KMS-11 (cell line): ENCODE measurements at regions not wholly inside any gene's neighbourhood (a gene's known extent, or its start where the extent isn't known, plus 50 kb on each side); places are given as distances from the start of the nearest gene placed in this dataset.

ENCODE experiments used
- H2AFZ ChIP-seq: fragments of 200-600 bp; sonication (generic); 2 replicates; pipeline ENCODE4 v1.6.1; 2016; ENCODE audit warnings: antibody characterized with exemption, mixed run types, low read depth
- H3K27ac ChIP-seq: fragments of 200-600 bp; sonication (generic); 2 replicates; pipeline ENCODE4 v1.6.1; 2016; ENCODE audit warnings: mild to moderate bottlenecking, mixed run types
- H3K27me3 ChIP-seq: fragments of 200-600 bp; sonication (generic); 2 replicates; pipeline ENCODE4 v1.6.1; 2017; ENCODE audit warnings: mild to moderate bottlenecking, low read depth, mixed run types, moderate library complexity; ENCODE audit not compliant: insufficient read depth
- H3K36me3 ChIP-seq: fragments of 200-600 bp; sonication (generic); 2 replicates; pipeline ENCODE4 v1.6.1; 2017; ENCODE audit warnings: mild to moderate bottlenecking, mixed run types; ENCODE audit not compliant: insufficient read depth
- H3K4me1 ChIP-seq: fragments of 200-600 bp; sonication (generic); 2 replicates; pipeline ENCODE4 v1.6.1; 2016; ENCODE audit warnings: mild to moderate bottlenecking, low read depth, mixed run types; ENCODE audit not compliant: poor library complexity, severe bottlenecking
- H3K4me2 ChIP-seq: fragments of 200-600 bp; sonication (generic); 2 replicates; pipeline ENCODE4 v1.7.0; 2016; ENCODE audit warnings: mild to moderate bottlenecking, mixed run types
- H3K4me3 ChIP-seq: fragments of 200-600 bp; sonication (generic); IDR thresholded peaks from 2 replicates; pipeline ENCODE4 v1.6.1; 2017; ENCODE audit warnings: low read depth, low read length, mixed read lengths; ENCODE audit not compliant: insufficient read depth
- H3K79me2 ChIP-seq: fragments of 200-600 bp; sonication (generic); 2 replicates; pipeline ENCODE4 v1.6.1; 2016; ENCODE audit warnings: low read depth, mixed run types; ENCODE audit not compliant: insufficient read depth
- H3K9ac ChIP-seq: fragments of 200-600 bp; sonication (generic); 2 replicates; pipeline ENCODE4 v1.6.1; 2016; ENCODE audit warnings: mild to moderate bottlenecking, mixed run types
- H4K20me1 ChIP-seq: fragments of 200-600 bp; sonication (generic); 2 replicates; pipeline ENCODE4 v1.6.1; 2016; ENCODE audit warnings: mild to moderate bottlenecking, mixed run types; ENCODE audit not compliant: insufficient read depth
- TF ChIP-seq, protein P1 (sequence below): fragments of 200-600 bp; sonication (generic); conservative IDR thresholded peaks from 2 replicates; pipeline ENCODE4 v1.6.1; 2017; ENCODE audit warnings: low read depth, mild to moderate bottlenecking, antibody characterized with exemption, low read length, moderate library complexity, mixed read lengths

DNA sequence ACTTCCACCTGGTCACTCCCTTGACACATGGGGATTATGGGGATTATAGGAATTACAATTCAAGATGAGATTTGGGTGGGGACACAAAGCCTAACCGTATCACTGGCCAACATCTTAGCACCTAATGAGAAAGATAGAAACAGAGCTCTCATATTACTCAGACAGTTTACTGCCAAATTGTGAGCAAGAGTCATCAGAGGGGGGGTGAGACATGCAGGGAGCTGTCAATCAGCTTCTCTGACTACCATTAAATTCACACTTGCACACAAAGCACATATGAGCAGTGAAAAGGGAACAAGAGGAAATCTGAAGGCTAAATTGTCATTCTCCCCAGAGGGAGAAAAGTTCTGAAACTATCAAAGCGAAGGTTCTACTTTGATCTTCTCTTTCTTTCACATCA, 78.1 kb upstream of the GRIN2B start:
- Histone ChIP-seq H3K4me1 (no peaks in the 10 kb centered on the region), H4K20me1 (no peaks in the 10 kb centered on the region), H3K9ac (no peak overlapping the region), H3K4me2 (no peak overlapping the region), H2AFZ (no peak overlapping the region), H3K27ac (no peak overlapping the region), H3K4me3 (no peak overlapping the region), H3K27me3 (no peaks in the 10 kb centered on the region), H3K79me2 (no peaks in the 10 kb centered on the region), H3K36me3 (no peaks in the 10 kb centered on the region)
- TF ChIP-seq, protein P1, sequence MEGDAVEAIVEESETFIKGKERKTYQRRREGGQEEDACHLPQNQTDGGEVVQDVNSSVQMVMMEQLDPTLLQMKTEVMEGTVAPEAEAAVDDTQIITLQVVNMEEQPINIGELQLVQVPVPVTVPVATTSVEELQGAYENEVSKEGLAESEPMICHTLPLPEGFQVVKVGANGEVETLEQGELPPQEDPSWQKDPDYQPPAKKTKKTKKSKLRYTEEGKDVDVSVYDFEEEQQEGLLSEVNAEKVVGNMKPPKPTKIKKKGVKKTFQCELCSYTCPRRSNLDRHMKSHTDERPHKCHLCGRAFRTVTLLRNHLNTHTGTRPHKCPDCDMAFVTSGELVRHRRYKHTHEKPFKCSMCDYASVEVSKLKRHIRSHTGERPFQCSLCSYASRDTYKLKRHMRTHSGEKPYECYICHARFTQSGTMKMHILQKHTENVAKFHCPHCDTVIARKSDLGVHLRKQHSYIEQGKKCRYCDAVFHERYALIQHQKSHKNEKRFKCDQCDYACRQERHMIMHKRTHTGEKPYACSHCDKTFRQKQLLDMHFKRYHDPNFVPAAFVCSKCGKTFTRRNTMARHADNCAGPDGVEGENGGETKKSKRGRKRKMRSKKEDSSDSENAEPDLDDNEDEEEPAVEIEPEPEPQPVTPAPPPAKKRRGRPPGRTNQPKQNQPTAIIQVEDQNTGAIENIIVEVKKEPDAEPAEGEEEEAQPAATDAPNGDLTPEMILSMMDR, result no peak

DNA sequence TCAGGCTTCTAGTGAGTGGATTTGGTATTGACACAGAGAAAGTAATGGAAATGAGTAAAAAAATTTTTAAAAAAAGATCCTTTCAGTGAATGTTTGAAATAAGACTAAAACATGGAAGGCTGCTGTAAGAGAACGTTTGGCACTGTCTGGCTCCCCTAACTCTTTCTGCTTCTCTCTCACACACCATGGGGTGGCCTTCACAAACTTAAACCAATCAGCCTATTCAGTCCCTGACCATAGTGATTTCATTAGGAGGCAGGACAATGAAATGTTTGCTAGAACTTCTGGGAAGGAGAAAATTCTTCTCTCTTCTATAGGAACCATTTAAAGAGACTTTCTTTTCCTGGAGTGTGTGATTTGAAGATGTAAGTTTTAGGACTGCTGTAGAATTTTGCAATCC, 84.2 kb upstream of the GRIN2B start:
- Histone ChIP-seq H3K79me2 (no peaks in the 10 kb centered on the region), H3K36me3 (no peaks in the 10 kb centered on the region), H3K27me3 (no peaks in the 10 kb centered on the region), H2AFZ (no peak overlapping the region), H3K4me2 (no peak overlapping the region), H3K4me1 (no peaks in the 10 kb centered on the region), H4K20me1 (no peaks in the 10 kb centered on the region), H3K27ac (no peak overlapping the region), H3K9ac (no peak overlapping the region), H3K4me3 (no peak overlapping the region)
- TF ChIP-seq, protein P1, result no peak

DNA sequence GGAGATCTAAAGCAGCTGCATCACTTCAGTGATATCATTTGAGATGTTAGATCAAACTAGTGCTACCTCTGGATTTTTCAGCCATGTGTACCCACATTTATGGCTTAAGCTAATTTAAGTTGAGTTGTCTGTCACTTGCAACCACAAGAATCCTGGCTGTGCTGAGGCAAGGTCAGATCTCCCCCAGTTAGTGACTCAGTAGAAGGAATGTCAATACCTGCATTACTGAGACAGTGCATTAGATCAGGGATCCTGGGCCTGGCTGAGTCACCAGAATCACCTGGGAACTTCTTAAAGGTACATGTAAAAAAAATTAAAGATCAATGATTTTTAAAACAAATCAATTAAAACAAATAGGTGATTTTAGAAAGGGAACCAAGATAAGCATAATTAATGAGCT, 84.6 kb upstream of the GRIN2B start:
- H3K27ac ChIP-seq, result no peak overlapping the region
- no peaks in the 10 kb centered on the region for H3K27me3 ChIP-seq
- TF ChIP-seq, protein P1, result no peak
- H3K4me2 ChIP-seq, result no peak overlapping the region
- no peak overlapping the region for H2AFZ ChIP-seq
- no peaks in the 10 kb centered on the region for H3K79me2 ChIP-seq
- H3K36me3 ChIP-seq, result no peaks in the 10 kb centered on the region
- no peak overlapping the region for H3K4me3 ChIP-seq
- H3K4me1 ChIP-seq, result no peaks in the 10 kb centered on the region
- H4K20me1 ChIP-seq, result no peaks in the 10 kb centered on the region
- H3K9ac ChIP-seq, result no peak overlapping the region

DNA sequence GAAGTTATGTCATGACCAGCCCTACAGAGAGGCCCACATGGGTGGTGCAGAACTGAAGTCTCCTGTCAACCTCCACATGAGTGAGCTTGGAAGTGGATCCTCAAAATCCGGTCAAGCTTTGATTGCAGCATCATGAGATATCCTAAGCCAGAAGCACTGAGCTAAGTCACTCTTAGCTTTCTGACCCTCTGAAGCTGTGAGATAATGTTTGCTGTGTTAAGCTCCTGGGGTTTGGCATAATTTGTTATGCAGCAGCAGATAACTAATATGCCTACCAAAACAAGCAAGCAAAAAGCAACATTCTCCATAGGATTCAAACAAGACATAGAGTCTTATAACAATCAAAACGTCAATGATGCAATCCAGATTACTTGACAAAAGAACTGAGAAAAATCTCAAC, 87.6 kb upstream of the GRIN2B start:
- no peaks in the 10 kb centered on the region for H3K79me2 ChIP-seq
- H3K4me3 ChIP-seq, result no peak overlapping the region
- no peaks in the 10 kb centered on the region for H4K20me1 ChIP-seq
- TF ChIP-seq, protein P1, result no peak
- H3K9ac ChIP-seq, result no peak overlapping the region
- no peaks in the 10 kb centered on the region for H3K4me1 ChIP-seq
- no peak overlapping the region for H3K4me2 ChIP-seq
- H2AFZ ChIP-seq, result no peak overlapping the region
- H3K27ac ChIP-seq, result no peak overlapping the region
- H3K36me3 ChIP-seq, result no peaks in the 10 kb centered on the region
- H3K27me3 ChIP-seq, result no peaks in the 10 kb centered on the region

DNA sequence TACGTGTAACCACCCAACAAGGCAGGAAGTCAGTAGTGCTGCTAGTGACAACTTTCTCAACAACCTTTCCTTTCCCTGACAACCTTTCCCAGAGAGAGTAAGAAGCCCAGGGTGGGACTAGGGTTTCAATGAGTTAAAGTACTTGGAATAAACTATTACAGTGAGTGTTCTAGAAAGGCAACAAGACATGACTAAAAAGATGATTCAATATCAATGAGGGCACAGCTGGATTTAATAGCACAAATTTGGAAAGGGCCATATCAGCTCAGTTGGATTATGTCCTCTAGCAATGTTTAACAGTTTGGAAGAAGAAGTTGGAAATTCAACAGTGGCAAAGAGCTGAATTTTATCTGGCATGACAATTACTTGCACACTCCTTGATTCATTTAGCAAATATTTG, 90.4 kb upstream of the GRIN2B start:
- Histone ChIP-seq H4K20me1 (no peaks in the 10 kb centered on the region), H3K9ac (no peak overlapping the region), H3K27me3 (no peaks in the 10 kb centered on the region), H3K4me3 (no peak overlapping the region), H3K4me1 (no peaks in the 10 kb centered on the region), H3K27ac (no peak overlapping the region), H3K36me3 (no peaks in the 10 kb centered on the region), H3K79me2 (no peaks in the 10 kb centered on the region), H2AFZ (no peak overlapping the region), H3K4me2 (no peak overlapping the region)
- TF ChIP-seq, protein P1, result no peak
